Fibroblast of mammary gland (primary cell): ENCODE measurements at regions not wholly inside any gene's neighbourhood (a gene's known extent, or its start where the extent isn't known, plus 50 kb on each side); places are given as distances from the start of the nearest gene placed in this dataset.
"Not testable (repeated sequence)": the region's sequence is repeated elsewhere in the genome, so short reads cannot be mapped to it uniquely, and the experiment has no call there.

Experiments
- DNase-seq: peaks from one replicate; pipeline ENCODE4 v3.0.0-alpha.2; 2010; ENCODE audit warnings: low read depth
- H3K4me3 ChIP-seq: 2 replicates; pipeline ENCODE4 v1.5.1; 2011; ENCODE audit warnings: low read depth, mild to moderate bottlenecking, low read length, moderate library complexity; ENCODE audit not compliant: control insufficient read depth
- CTCF ChIP-seq: conservative IDR thresholded peaks from 2 replicates; pipeline ENCODE4 v1.5.1; 2011; ENCODE audit warnings: low read depth, low read length, inconsistent platforms; ENCODE audit not compliant: control insufficient read depth, insufficient read depth

- H3K4me3 ChIP-seq, result no peak overlapping the region
- TF ChIP-seq CTCF, result no peak
- no peak for DNase-seq
These were observed 866.0 kb downstream of the LTN1 start for GRCh38 chr21:28126521-28127174.

GRCh38 chr21:28124541-28124940 is 868.1 kb downstream of the LTN1 start:
- no peak for DNase-seq
- TF ChIP-seq CTCF, result no peak
- no peak overlapping the region for H3K4me3 ChIP-seq

- no peak for DNase-seq
- TF ChIP-seq CTCF, result no peak
- H3K4me3 ChIP-seq, result no peak overlapping the region
These were observed 874.1 kb downstream of the LTN1 start for GRCh38 chr21:28118570-28118969.

GRCh38 chr21:28114986-28115385 is 877.7 kb downstream of the LTN1 start:
- DNase-seq, H3K4me3 ChIP-seq: not testable (repeated sequence)

- TF ChIP-seq CTCF, result no peak
- no peak for DNase-seq
- H3K4me3 ChIP-seq, result no peak overlapping the region
These were observed 879.0 kb downstream of the LTN1 start for GRCh38 chr21:28113718-28114117.

- no peak overlapping the region for H3K4me3 ChIP-seq
- no peak for DNase-seq
- no peak for TF ChIP-seq CTCF
These were observed 880.2 kb downstream of the LTN1 start for GRCh38 chr21:28112511-28112910.

- peak overlapping the region; percentile 6 for H3K4me3 ChIP-seq
- no peak for TF ChIP-seq CTCF
These were observed 881.5 kb downstream of the LTN1 start for GRCh38 chr21:28111151-28111619.

More at GRCh38 chr21:28111151-28111619, 881.5 kb downstream of the LTN1 start:
- DNase-seq, result peak; percentile 98
